GM18870 (cell line): ENCODE measurements at regions not wholly inside any gene's neighbourhood (a gene's known extent, or its start where the extent isn't known, plus 50 kb on each side); places are given as distances from the start of the nearest gene placed in this dataset.

ENCODE experiments used
- ATAC-seq: cut with Tn5 transposase; IDR thresholded peaks from one replicate; pipeline ENCODE4 v1.9.1; 2021; ENCODE audit warnings: moderate library complexity; ENCODE audit not compliant: unreplicated experiment

DNA sequence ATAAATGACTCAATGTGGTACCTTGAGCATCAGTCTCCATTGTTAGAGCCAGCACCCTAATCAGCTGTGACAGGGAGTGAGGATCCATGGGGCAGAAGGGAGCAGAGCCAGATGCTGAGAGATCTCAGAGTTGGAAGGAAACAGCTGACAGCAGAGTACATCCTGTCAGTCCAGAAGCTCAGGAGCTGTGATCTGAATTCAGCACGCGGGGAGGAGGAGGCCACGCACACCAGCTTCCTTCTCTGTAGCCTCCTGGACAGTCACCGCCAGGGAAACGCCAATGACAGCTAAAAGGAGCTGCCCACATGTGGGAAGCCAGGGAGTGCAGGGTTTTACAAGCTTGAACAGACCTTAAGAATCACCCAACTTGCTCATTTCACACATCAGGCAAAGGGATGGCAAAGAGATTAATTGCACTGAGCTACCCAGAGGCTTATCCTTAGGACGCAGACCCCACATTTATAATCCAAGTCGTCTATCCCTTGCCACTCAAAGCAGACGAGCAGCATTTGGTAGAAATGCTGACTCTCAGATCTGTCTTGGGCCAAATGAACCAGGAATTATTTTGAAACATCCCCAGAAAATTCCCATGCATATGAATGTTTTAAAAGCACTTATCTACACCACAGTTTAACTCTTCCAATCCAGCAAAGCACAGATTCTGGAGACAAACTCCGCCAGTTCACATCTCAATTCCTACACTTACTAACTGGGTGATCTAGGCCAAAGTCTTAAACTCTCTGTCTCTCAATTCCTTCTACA lies 322.6 kb upstream of the TMTC1 start:
- ATAC-seq = no peak

DNA sequence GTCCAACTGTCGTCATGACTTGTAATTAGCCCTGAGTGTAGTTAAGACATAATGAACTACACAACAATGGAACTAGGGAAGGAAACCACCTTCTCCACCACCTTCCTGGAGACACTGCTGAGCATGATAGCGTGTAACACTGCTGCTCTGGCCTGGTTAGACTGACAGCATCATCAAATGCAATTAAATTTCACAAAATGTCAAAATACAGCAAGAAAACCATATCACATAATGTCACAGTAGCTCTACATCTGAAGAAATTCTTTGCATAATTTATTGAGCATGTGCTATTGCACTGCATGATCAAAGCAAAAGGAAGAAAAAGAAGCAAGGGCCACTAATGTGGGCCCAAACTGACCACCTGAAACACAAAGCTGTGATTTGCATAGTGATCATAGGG lies 321.8 kb upstream of the TMTC1 start:
- ATAC-seq = no peak

DNA sequence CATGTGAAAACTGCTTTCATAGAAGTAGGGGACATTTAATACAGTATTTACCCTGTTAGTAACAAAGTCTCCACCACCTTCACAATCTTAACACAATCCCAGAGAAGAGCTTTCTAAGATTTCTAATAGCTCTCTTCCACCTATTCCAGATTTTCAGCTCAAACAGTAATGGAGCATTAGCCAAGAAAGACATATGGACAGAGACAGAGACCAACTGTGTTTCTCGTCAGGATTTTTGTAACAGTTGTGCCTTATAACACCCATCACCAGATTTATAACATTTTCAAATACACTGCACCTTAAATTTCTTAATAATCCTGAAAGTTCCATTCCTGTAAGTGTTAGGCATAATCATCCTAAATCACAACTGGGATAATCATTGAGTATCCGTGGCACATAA lies 321.2 kb upstream of the TMTC1 start:
- ATAC-seq = no peak

DNA sequence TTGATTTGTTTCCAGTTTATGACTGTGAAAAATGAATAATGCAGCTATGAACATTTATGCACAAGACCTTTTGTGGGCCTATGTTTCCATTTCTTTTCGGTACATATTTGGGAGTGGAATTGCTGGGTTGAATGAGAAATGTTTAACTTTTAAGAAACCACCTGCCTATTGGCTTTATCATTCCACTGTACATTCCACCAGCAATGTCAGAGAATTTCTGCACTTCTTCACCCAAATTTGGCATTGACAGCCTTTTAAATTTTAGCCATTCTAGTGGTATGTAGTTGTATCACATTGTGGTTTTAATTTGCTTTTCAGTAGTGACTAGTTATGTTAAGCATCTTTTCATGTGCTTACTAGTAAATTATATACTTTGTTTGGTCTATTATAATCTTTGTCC lies 317.0 kb upstream of the TMTC1 start:
- ATAC-seq = no peak

DNA sequence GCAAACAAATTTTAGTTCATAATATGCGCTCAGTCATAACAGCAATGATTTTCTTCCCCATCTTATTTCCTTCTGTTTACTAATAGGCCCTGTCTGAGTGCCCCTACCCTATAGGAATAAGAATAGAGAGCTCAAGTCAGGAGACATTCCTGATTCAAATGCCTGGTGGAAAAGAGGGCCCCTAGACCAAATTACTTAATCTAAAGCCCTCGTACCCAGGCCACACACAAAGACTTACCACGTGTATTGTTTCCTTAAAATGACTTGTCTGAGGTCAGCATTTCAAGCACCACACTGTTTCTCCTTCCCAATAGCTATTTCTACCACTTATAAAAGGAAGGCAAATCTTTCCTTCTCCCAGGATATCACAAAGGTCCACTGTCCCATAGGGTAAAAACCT lies 314.9 kb upstream of the TMTC1 start:
- ATAC-seq = no peak

DNA sequence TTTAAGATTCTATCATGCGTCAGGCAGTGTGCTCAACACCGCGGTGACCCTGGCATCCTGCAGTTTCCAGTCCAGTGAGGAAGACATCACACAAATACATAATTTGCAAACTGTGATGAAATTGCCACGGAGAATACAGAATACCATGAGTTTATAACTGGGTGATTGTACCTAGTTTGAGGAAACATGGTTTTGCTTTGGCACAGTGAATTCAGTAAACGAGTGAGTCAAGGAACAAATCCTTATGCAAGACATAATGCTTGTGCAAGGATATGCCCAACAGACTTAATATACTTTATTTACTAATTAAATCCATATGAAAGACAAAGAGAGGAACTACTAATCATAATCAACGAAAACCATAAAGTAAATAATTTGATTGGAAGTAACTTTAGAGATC lies 311.8 kb upstream of the TMTC1 start:
- ATAC-seq = no peak

DNA sequence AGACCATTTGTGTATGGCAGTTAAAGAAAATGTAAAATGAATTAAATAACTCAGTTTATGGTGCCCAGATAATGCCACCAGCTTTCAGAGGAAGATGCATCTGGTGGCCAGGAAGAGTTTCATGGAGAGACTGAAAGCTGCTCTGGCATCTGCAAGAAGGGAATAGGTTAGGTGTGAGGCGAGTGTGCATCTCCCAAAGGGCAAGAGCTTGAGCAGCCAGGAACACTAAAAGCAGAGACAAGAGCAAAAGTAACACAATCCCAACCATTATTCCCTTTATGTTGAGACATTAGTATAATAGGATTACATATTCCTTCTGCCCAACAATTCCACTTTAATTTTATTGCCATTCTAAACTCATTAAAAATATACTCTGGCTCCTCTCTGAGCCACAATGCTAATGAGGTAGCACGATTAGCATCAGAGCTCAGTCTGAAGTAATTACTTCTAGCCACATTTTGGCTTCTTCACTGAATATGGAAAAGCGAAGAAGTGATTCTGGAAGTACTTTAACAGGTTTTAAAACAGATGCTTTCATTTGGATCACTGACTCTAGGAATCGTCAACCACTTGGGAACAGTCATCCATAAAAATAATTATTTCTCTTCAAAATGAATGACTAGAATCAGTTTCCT lies 309.4 kb upstream of the TMTC1 start:
- ATAC-seq = no peak

DNA sequence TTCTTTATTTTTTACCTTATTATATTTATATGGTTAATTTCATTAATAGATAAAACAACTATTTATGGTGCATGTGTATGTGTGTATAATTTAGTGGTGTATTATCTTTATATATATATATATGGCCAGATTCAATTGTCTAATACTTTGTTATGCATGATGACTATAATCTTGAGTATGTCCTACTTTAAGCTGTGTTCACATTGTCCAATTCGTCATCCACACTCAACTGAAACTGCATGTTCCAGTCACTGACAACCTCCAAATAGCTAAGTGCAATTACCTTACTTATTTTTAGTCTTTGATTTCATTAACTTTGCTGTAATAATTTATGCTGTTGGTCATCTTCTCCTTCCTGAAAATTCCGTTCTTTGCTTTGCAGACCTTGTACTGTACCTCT lies 306.5 kb upstream of the TMTC1 start:
- ATAC-seq = no peak

DNA sequence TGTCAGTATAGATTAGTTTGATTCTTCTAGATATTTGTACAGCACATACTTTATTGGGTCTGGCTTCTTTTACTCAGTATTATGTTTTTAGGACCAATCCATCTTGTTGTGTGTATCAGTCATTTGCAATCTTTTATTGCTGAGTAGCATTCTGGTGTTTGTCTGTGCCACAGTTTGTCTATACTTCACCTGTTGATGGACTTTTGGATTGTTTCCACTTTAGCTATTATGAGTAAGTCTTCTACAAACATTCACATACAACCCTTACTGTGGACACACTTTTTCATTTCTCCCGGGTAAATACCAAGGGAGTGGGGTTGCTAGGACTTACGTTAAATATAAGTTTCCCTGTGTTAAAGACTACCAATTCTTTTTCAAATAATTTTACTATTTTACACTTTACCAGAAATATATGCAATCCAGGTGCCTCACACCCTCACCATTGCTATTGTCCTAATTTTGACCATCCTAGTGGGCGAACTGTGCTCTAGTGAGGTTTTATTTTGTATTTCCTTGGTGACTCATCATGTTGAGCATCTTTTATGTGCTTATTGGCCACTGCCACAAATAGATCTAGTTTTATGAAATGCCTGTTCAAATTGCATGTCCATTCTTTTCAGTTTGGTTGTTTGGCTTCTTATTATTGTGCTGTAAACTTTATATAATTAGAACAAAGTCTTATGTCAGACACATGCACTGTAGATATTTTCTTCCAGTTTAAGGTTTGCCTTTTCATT lies 304.7 kb upstream of the TMTC1 start:
- ATAC-seq = no peak

DNA sequence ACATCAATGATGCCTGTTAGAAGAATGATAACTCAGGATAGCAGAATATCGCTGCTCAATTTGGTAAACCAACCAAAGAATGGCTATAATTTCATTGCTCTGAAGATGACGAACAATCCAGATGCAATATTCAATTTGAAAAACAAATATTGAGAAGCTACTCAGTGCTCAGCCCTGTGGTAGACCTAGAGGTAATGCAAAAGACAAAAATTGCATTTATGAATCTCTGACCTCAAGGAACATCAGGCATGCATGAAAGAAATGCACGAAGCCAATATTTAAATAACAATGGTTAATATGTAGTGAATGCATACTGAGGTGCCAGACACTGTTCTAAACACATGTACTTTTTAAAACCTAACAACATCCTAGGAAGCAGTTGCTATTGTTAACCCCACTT lies 298.6 kb upstream of the TMTC1 start:
- no peak for ATAC-seq

DNA sequence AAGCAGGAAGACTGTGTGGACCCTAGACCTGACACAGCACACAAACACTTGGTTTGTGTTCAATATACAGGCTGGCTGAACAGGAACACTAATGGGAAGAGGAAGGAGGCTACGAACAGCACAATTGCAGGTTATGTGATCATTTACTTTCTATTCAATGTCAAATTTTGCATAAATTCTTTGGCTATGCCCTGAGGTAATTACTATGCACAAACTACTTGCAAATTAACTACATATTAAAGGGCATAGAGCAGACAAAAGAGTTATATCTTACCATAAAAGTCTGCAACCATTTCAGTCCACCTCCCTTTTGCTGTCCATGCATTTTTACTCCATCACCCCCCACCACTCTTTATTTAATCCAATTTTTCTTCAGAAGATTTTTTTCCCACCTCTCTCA lies 291.2 kb upstream of the TMTC1 start:
- no peak for ATAC-seq

DNA sequence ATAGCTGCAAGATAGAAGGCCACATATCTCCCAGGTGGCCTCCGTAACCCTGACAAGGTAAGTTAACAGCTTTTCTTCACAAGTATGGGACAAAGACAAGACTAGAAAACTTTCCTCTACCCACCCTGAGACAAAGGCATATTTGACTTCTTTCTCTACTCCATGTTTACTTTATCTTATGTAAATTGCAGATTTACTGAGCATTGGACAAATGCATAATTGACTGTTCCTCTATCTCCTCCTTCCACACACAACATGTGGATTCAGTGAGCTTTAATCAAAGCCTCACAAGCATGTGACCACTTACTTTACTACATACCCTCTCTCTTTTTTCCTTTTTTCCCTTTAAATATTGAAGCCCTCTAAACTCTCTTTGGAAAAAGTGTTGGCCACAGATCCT lies 289.1 kb upstream of the TMTC1 start:
- ATAC-seq = no peak

DNA sequence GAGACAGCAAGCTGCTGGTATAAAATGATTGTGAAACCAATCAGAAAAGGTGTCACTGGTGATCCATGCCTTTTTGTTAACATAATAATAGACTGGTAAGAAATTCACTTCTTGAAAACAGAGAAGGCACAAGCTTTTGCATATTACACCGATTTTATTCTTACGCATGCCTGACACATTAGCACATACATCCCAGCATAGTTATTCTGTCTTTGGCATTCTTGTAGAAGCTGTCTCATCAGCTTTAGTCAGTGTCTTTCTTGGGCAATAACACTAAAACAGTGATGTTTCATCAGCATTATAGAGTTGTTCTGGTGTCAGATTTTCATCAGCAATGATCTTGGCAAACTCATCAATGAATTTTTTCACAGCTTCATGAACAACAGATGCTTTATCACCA lies 283.4 kb upstream of the TMTC1 start:
- no peak for ATAC-seq

DNA sequence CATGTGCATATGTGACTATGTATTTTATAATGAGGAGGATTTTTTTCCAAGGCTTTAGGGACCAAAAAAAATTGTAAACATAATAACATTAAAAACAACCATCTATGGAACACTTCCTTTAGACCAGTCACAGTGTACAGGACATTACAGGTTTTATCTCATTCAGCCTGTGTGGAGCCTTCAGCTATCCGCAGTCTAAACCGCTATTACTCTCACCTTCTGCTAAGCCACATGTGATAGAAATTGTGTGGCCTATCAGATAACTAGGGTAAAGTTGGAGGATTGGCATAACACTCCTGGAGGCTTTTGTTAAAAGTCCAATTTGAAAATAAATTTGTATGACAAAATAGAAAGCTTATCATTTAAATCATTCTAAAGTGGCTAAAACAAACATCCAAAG lies 281.2 kb upstream of the TMTC1 start:
- no peak for ATAC-seq

DNA sequence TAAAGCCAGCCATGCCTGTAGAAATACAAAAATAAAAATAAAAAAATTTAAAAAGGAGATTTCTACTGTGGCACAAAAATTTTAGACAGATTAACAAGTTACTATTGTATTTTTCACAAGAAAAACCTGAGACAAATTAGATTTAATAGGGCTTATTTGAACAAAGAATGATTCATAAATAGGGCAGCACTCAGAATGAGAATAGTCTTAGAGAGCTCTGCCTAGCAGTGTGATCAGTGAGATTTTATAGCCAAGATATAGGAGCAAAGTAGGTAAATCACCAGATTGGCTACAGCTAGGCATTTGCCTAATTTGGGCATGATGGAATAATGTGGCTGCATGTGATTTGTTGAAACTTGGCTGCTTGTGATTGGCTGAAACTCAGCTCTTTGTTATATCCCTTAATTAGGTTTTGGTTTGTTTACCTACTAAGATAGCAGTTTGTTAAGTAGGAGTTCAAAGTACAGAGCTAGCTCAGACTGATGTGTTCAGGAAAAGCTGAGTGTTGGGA lies 279.7 kb upstream of the TMTC1 start:
- no peak for ATAC-seq

DNA sequence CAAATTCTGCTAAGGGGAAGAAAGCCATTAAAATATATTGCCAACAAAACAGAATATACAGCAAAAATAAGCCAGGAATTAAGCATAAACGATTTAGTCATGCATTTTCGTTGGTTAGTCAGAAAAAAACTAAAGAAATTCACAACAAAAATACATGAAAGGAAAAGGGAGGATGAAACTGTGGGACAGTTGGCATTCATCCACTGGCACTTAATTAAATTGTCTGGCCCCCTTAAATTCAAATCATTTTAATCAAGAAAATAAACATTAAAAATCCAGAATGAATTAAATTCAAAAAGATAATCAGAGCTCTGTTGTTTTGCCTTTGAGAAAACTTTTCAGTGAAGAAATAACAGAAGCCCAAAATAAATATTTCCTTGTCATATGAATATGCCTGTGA lies 264.6 kb upstream of the TMTC1 start:
- no peak for ATAC-seq

DNA sequence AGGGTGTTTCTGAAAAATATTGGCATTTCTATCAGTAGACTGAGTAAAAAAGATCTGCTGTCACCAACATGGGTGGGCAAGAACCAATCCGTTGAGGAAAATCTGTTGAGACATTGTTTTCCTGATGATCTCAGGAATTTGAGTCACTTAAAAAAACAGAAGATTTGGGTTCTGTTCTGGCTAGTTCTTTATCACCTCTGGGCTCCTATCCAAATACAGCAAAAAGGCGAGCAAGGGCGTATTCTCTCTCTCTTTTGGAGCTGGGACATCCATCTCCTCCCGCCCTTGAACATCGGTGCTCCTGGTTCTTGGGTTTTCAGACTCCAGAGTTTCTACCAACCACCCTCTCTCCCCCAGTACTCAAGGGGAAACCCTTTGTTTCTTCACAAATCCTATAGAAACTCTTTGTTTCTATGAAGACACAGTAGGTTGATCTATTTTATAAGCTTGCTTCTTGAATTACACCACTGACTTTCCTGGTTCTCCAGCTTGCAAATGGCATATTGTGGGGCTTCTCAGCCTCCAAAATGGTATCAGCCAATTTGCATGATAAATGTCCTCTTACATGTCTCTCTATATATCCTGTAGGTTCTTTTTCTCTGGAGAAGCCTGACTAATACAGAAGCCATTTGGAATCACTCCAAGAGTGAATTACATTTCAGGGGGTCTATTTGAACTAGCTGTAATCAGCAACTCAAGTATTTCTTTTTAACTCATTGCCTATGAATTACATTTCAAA lies 263.9 kb upstream of the TMTC1 start:
- ATAC-seq = no peak

DNA sequence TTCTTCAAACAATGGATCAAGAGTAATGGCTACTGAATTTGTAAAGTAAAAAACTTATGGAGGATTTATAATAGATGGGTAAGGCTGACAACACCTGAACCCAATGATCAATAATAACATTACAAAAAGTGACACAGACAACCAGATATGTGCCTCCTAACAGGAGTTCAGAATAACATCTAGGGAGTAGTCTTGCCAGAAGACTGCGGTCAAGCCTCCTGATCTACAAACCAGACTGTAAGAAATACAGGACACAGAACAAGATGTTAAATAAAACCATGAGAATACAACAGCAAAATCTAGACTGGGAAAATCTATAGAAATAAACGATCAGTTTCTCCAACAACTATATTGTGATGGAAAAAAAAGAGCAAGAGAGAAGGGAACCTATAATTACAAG lies 262.6 kb upstream of the TMTC1 start:
- ATAC-seq = no peak

DNA sequence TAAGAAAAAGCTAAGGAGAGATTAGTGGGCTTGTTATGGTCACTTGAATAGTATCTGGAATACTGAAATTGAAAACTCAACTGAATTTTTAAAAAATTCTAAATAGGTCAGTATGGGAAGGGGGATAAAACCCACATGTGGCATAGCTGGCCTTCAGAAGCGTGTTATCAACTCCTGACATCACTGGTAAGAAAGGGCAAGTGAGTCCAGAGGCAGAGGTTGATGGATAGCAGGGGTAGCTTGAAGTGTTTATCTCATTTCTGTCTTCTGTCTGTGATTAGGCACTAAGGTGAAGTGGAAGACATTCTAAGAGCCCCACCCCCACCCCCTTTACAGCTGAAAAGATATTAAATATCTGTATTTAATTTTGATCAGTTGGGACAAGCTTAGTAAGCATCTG lies 261.4 kb upstream of the TMTC1 start:
- no peak for ATAC-seq

DNA sequence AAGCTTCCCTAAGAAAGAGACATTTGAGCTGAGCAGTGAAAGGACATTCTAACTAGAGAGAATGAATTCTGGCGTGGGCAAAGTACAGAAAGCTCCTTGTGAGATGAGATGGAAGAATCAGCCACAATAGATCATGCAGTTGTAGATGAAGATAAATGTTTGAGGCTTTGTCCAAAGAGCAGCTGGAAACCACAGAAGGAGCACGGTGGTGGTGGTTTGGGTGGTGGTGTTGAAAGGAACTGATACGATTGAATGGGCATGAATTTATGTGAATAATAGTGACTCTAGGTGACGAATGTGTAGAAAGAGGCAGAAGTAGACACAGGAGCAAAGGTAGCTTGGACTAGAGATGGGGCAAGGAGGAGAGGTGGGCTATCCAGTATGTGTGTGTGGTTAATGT lies 260.5 kb upstream of the TMTC1 start:
- ATAC-seq = no peak

DNA sequence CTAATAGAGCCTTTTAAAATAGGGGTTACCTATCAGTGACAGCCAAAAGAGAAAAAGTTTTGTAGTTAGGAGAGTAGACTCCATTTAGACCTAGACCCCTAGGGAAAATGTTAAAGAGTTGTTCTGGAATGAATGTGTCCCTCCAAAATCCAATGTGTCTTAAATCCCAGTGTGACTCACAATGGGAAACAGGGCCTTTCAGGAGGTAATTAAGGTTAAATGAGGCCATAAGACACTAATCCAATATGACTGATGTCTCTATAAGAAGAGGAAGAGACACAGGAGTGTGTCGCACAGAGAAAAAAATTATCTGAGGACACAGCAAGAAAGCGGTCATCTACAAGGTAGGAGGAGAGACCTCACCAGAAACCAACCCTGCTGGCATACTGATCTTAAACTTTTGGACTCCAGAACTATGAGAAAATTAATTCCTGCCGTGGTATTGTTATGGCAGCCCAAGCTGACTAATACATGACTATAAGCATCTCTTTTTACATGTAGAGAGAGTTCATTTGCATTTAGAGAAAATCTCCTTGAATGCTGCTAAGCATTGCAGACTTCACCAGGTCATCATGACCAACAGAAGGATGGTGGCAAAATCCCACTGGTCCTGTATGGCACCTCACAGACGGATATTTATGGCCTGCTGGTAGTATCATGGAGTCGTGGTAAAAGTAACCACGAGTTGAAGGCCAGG lies 259.6 kb upstream of the TMTC1 start:
- ATAC-seq = no peak
